OCI-LY7 (cell line): ENCODE measurements at regions not wholly inside any gene's neighbourhood (a gene's known extent, or its start where the extent isn't known, plus 50 kb on each side); places are given as distances from the start of the nearest gene placed in this dataset.

Source experiments
- CTCF ChIP-seq: fragments of 200-600 bp; sonication (generic); conservative IDR thresholded peaks from 2 replicates; pipeline ENCODE4 v1.5.1; 2014; ENCODE audit warnings: mild to moderate bottlenecking, antibody characterized with exemption, low read length, moderate library complexity, mixed read lengths
- EZH2phosphoT487 ChIP-seq: fragments of 200-600 bp; sonication (generic); IDR thresholded peaks from 2 replicates; pipeline ENCODE4 v1.6.1; 2018; ENCODE audit warnings: low read depth, borderline replicate concordance, mild to moderate bottlenecking, mixed run types, antibody characterized with exemption, low read length, moderate library complexity, mixed read lengths

- TF ChIP-seq CTCF (no peak), EZH2phosphoT487 (no peak)
Observed at GRCh38 chr4:135210341-135210740, 1008.8 kb upstream of the PABPC4L start.
